GM18502 (cell line): ENCODE measurements at regions not wholly inside any gene's neighbourhood (a gene's known extent, or its start where the extent isn't known, plus 50 kb on each side); places are given as distances from the start of the nearest gene placed in this dataset.
"Not testable (repeated sequence)": the region's sequence is repeated elsewhere in the genome, so short reads cannot be mapped to it uniquely, and the experiment has no call there.

Experiments
- ATAC-seq: cut with Tn5 transposase; IDR thresholded peaks from one replicate; pipeline ENCODE4 v1.9.1; 2021; ENCODE audit warnings: mild to moderate bottlenecking; ENCODE audit not compliant: unreplicated experiment, poor library complexity

DNA sequence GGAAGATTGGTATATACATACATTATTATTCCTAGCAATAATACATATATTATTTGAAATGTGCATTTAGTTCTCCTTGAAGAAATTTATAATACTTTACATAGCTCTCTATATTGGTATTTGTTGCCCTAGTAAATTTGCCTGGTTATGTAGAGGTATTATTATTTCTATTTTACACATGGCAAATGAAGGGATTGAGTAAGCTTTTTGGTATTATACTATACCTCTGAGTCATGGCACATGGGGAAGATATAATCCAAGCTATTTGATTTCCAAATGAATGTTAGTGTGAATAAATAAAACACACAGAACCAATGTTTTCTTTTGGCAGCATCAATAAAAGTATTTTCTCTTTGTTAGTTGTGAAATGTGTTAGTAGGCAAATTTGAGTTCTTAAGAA, 409.6 kb upstream of the SLC35B3 start:
- no peak for ATAC-seq

DNA sequence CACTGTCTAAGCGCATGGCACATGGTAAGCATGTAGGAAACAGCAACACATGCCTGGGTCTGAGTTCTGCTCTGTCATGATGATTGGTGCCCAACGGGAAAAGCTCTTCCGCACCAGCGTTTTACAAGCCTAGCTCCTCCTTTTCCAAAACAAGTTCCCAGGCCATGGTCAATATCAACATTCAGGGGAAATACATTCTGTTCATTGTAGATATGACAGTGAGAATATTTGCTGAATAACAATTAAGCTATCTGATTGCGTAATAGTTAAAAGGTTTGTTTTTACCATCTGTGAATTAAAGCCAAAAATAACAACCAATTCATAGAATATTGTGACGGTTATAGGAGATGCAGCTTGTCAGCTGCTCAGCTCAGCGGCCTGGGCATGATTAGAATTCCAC, 404.3 kb upstream of the SLC35B3 start:
- ATAC-seq: no peak

DNA sequence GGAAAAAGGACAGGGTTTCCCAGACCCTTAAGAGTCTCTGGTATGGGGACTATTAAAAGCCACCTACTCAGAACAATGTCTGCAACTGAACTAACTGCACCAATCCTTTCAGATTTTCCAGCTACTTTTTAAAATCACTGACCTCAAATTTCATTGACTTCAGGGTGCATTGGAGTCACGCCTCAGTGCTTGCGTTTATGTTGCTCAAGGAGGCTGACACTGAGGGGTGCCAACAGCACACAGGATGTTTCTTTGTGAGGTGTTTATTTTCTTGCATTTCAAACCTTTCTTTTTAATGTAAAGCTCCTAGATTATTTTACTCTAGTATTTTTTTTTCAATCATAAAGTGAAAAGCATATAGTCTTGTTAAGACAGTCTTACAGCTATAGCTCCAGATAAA, 402.0 kb upstream of the SLC35B3 start:
- no peak for ATAC-seq

DNA sequence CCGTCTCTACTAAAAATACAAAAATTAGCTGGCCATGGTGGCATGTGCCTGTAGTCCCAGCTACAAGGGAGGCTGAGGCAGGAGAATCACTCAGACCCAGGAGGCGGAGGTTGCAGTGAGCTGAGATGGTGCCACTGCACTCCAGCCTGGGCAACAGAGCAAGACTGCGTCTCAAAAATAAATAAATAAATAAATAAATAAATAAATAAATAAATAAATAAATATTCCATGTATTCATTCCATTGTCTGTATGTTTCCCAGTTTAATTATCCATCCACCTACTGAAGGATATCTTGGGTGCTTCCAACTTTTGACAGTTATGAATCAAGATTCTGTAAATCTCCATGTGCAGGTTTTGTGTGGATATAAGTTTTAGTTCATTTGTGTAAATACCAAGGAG, 397.4 kb upstream of the SLC35B3 start:
- not testable (repeated sequence) for ATAC-seq

GRCh38 chr6:8831366-8832152, 396.2 kb upstream of the SLC35B3 start:
- no peak for ATAC-seq

- ATAC-seq: no peak
Measured at GRCh38 chr6:8830794-8831193, 395.4 kb upstream of the SLC35B3 start.

- no peak for ATAC-seq
Measured at GRCh38 chr6:8829796-8830195, 394.5 kb upstream of the SLC35B3 start.

- no peak for ATAC-seq
Measured at GRCh38 chr6:8829296-8829695, 394.0 kb upstream of the SLC35B3 start.

DNA sequence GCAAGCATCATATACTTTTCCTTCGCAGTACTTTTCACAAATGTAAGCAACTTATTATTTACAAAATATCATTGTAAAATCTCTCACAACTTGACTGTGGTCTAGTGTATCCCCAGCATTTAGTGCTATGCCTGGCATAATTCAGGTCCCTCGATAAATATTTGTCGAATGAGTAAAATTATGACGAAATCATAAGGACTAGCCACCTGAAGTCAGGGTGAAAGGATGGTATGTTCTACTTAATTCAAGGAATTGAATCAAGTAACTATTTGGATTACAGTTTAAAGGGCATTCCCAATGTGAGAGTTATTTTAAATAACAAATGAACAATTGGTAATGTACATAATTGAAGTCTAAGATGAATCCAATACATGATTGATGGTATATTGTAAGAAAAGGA, 393.0 kb upstream of the SLC35B3 start:
- ATAC-seq: no peak

- ATAC-seq: no peak
Measured at GRCh38 chr6:8825726-8826125, 390.4 kb upstream of the SLC35B3 start.

DNA sequence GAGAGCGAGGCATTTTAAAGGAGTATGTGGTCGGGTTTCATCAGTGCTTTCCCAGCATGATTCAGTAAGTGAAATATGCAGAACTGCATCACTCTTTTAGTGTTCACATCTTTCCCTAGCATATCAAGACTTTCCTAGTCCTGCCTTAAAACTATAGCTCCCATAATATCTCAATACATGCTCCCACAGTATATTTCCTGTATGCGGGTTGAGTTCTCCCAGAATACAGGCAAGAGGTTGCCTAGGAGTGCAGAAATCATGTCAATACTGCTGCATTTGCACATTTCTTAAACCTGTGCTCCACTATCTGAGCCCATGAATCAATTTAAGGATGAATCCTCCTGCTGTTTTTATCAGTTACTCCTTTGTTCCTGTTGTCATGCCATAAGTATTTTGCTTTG, 386.6 kb upstream of the SLC35B3 start:
- ATAC-seq: no peak

DNA sequence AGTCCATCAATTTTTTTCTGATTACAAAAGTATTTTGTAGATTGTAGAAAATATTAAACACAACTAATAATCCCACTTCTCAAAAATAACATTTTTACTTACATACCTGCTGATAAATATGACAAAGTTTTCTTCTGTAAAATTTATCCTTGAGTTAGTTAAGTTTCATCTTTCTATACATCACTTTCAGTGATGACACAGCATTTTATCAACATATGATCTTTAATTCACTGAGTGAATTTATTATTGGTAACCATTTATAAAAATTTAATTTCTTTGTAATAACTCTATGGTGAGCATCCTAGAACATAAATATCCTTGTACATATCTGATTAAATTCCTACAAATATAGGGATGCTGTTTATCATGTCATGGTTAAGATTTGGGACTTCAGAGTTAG, 385.0 kb upstream of the SLC35B3 start:
- ATAC-seq: no peak

DNA sequence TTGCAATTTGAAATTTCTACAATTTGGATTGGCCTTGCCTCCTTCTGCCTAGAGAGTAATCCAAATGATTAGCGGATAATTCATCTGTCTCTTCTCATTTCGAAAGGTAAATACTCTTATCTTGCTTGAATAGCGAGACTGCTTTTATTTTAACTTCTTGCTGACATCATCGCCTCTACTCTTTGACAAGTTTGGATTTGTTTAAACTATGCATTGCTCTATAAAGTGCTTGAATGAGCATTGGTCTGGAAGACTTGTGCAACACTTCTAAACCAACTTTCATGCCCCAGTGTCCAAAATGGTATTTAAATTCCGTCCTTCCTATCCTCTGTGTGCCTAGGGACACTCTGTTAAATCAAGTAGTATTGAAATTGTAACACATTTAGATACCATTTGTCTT, 384.1 kb upstream of the SLC35B3 start:
- ATAC-seq: no peak

DNA sequence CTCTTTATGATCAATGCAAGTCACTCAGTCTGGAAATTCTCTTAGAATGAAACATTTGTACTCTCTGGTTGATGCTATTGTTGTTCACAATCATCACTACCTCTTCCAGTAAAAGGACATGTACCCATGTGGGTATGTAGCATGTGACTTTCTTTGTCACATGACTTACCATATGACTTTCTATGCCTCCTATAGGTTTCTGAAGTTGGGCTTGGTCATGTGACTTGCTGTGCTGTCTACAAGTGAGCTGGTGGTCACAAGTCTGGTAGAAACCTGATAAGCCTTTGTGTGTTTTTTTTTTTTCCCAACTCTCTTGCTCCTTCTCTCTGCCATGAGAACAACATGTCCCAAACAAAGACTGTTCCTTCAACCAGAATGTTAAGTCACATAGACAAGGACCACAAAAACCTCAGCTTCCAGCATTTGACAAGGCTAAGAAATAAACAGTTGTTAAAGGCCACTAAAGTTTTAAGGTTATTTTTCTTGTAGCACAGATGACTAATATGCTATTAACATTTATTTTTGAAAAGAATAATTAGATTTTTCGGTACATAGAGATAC, 379.2 kb upstream of the SLC35B3 start:
- no peak for ATAC-seq

- ATAC-seq: no peak
Measured at GRCh38 chr6:8810325-8810724, 375.0 kb upstream of the SLC35B3 start.

GRCh38 chr6:8809662-8810061, 374.3 kb upstream of the SLC35B3 start:
- ATAC-seq: no peak

DNA sequence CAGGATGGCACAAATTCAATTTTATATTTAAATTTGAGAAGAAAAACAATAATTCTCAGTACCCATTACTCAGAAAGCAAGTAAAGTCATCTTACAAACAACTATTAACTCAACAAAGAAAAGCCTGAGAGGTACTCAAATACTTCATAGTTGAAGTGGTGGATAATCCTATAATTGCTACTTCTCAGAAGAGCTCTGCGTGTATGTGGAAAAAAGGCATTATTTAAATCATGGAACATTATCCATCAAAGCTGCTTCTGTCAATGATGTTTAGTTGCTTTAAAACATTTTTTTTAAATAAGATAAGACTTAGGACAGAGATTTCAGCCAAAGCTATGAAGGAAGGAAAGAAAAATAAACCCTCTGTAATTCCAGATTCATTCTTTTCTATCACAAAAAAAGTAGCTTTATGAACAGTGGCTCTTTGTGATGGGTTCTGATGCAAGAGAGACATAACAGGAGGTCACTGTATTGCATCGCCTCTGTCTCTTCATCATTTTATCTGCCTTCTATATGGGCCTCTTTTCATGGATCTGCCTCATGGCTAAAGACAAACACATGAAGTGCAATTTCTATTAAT, 367.9 kb upstream of the SLC35B3 start:
- no peak for ATAC-seq

- not testable (repeated sequence) for ATAC-seq
Measured at GRCh38 chr6:8802397-8802796, 367.1 kb upstream of the SLC35B3 start.

- no peak for ATAC-seq
Measured at GRCh38 chr6:8794420-8794819, 359.1 kb upstream of the SLC35B3 start.

GRCh38 chr6:8789878-8790277, 354.5 kb upstream of the SLC35B3 start:
- ATAC-seq: no peak

- no peak for ATAC-seq
Measured at GRCh38 chr6:8785223-8785622, 349.9 kb upstream of the SLC35B3 start.

GRCh38 chr6:8783191-8783590, 347.8 kb upstream of the SLC35B3 start:
- ATAC-seq: no peak
